K562 (cell line): ENCODE measurements at regions not wholly inside any gene's neighbourhood (a gene's known extent, or its start where the extent isn't known, plus 50 kb on each side); places are given as distances from the start of the nearest gene placed in this dataset.

ENCODE experiments used
- ATAC-seq: fragments of 200-7000 bp; cut with Tn5 transposase; 3 replicates; pipeline ENCODE4 v1.9.1; 2020; ENCODE audit warnings: moderate library complexity
- BruUV-seq: library from RNA; stranded (reverse); fragments of 400-500 nt; replicated peaks from 2 replicates; lab custom pipeline; 2021; lab: Mats Ljungman, UMichigan
- CTCF ChIA-PET: fragments of 300-600 bp; formaldehyde crosslinking; extraction: SDS; loops from one replicate; lab custom pipeline; 2021; ENCODE audit warnings: low intra/inter-chr PET ratio; lab: Yijun Ruan, JAX
- POLR2A ChIA-PET: fragments of 300-600, 350-650 bp; sonication (Branson Sonifier 250); formaldehyde crosslinking; extraction: SDS; loops from one replicate; lab custom pipeline; 2021; ENCODE audit warnings: antibody characterized with exemption, inconsistent platforms; lab: Yijun Ruan, JAX
- DNase-seq, 4 experiments: peaks; one replicate each; pipeline versions ENCODE4 v3.0.0 to v3.0.0-alpha.2; 2011 to 2018; ENCODE audit warnings: low spot score in 3 of 4, mixed read lengths in 3 of 4; ENCODE audit errors: extremely low read depth in 1 of 4
- FAIRE-seq: peaks from 2 replicates; lab custom pipeline; 2011; peaks lifted over from hg19 to GRCh38; lab: Jason Lieb, UNC
- H2AFZ ChIP-seq: 2 replicates; pipeline ENCODE4 v1.6.0; 2011; ENCODE audit warnings: low read depth, low read length, control low read depth, inconsistent platforms
- H3K27ac ChIP-seq: fragments of 200-600 bp; 3 replicates; pipeline ENCODE4 v1.8.0; 2011; ENCODE audit warnings: low read depth, mild to moderate bottlenecking, control low read depth, inconsistent platforms, low read length, moderate library complexity, mixed read lengths; ENCODE audit errors: extremely low read depth
- H3K27me3 ChIP-seq, 2 experiments: fragments of 300-600 bp in 1 of 2; 2 replicates in 1 of 2; 3 replicates in 1 of 2; pipeline versions ENCODE4 v1.6.0 to v1.8.0; 2011; ENCODE audit warnings: inconsistent platforms in 2 of 2, low read length in 2 of 2, mild to moderate bottlenecking in 1 of 2, mixed read lengths in 1 of 2, moderate library complexity in 1 of 2; ENCODE audit not compliant: control insufficient read depth in 2 of 2, insufficient read depth in 2 of 2
- H3K36me3 ChIP-seq: fragments of 300-600 bp; 3 replicates; pipeline ENCODE4 v1.8.0; 2011; ENCODE audit warnings: mild to moderate bottlenecking, low read length, inconsistent platforms; ENCODE audit not compliant: control insufficient read depth, insufficient read depth
- H3K4me1 ChIP-seq, 2 experiments: fragments of 200-600 bp in 1 of 2; replicated peaks in 1 of 2; 2 replicates in 1 of 2; 3 replicates in 1 of 2; pipeline versions ENCODE4 v1.5.1 to v1.8.0; 2011; ENCODE audit warnings: inconsistent platforms in 2 of 2, low read length in 2 of 2, mild to moderate bottlenecking in 1 of 2, mixed read lengths in 1 of 2, moderate library complexity in 1 of 2; ENCODE audit not compliant: control insufficient read depth in 2 of 2, insufficient read depth in 2 of 2
- H3K4me2 ChIP-seq: 2 replicates; pipeline ENCODE4 v1.6.1; 2011; ENCODE audit warnings: low read length, control low read depth, inconsistent platforms, mixed read lengths; ENCODE audit not compliant: insufficient read depth
- H3K4me3 ChIP-seq: fragments of 200-600 bp; sonication (generic), shearing (Covaris generic); 2 replicates; pipeline ENCODE4 v1.5.1; 2016; ENCODE audit warnings: control low read depth, inconsistent platforms
- H3K79me2 ChIP-seq: fragments of 200-600 bp; 3 replicates; pipeline ENCODE4 v1.8.0; 2011; ENCODE audit warnings: low read length, inconsistent platforms; ENCODE audit not compliant: control insufficient read depth, insufficient read depth
- H3K9ac ChIP-seq, 2 experiments: 2 replicates each; pipeline versions ENCODE4 v1.6.0 to v1.6.1; 2011; ENCODE audit warnings: low read depth in 2 of 2, low read length in 2 of 2, control low read depth in 1 of 2, inconsistent platforms in 1 of 2, mild to moderate bottlenecking in 1 of 2, mixed read lengths in 1 of 2; ENCODE audit not compliant: insufficient read depth in 1 of 2
- H3K9me1 ChIP-seq: one replicate; pipeline ENCODE4 v1.6.0; 2011; ENCODE audit warnings: inconsistent platforms, mild to moderate bottlenecking, low read length, moderate library complexity; ENCODE audit not compliant: control insufficient read depth, insufficient read depth
- H3K9me3 ChIP-seq: replicated peaks from 2 replicates; pipeline ENCODE4 v1.5.1; 2011; ENCODE audit warnings: low read depth, low read length, inconsistent platforms; ENCODE audit not compliant: control insufficient read depth, insufficient read depth
- H4K20me1 ChIP-seq: replicated peaks from 2 replicates; pipeline ENCODE4 v1.6.1; 2011; ENCODE audit warnings: low read length, inconsistent platforms, mixed read lengths; ENCODE audit not compliant: control insufficient read depth, insufficient read depth
- BCLAF1 ChIP-seq, 2 experiments: fragments of 450-650 bp in 1 of 2; IDR thresholded peaks; 2 replicates each; pipeline ENCODE4 v1.6.1; 2011 to 2017; ENCODE audit warnings: low read depth in 2 of 2, antibody characterized with exemption in 1 of 2, borderline replicate concordance in 1 of 2, low read length in 1 of 2, mild to moderate bottlenecking in 1 of 2, mixed read lengths in 1 of 2; ENCODE audit not compliant: control insufficient read depth in 1 of 2
- CTBP1 ChIP-seq: fragments of 450-650 bp; IDR thresholded peaks from 2 replicates; pipeline ENCODE4 v1.6.1; 2016; ENCODE audit warnings: borderline replicate concordance
- EP400 ChIP-seq: fragments of 450-650 bp; IDR thresholded peaks from 2 replicates; pipeline ENCODE4 v1.6.1; 2017; ENCODE audit warnings: antibody characterized with exemption, mild to moderate bottlenecking, moderate library complexity
- HDAC1 ChIP-seq, 2 experiments: fragments of 450-650 bp; IDR thresholded peaks; 2 replicates each; pipeline ENCODE4 v1.6.1; 2016 to 2017; ENCODE audit warnings: inconsistent platforms in 1 of 2, mild to moderate bottlenecking in 1 of 2, moderate library complexity in 1 of 2
- MTA2 ChIP-seq: fragments of 450-650 bp; IDR thresholded peaks from 2 replicates; pipeline ENCODE4 v1.6.1; 2016; ENCODE audit warnings: low read depth
- POLR2A ChIP-seq: fragments of 450-650 bp; conservative IDR thresholded peaks from 2 replicates; pipeline ENCODE4 v1.6.1; 2016
- PTTG1 ChIP-seq: fragments of 450-650 bp; IDR thresholded peaks from 2 replicates; pipeline ENCODE4 v1.6.1; 2016; ENCODE audit warnings: low read depth, mild to moderate bottlenecking, missing genetic modification characterization, missing compliant biosample characterization
- REST ChIP-seq, 2 experiments: fragments of 450-650 bp; formaldehyde crosslinking in 1 of 2; IDR thresholded peaks; 2 replicates each; pipeline versions ENCODE4 v1.4.0 to v1.6.1; 2014 to 2020; ENCODE audit warnings: mild to moderate bottlenecking in 2 of 2, borderline replicate concordance in 1 of 2, low read depth in 1 of 2
- SIRT6 ChIP-seq: IDR thresholded peaks from one replicate; pipeline ENCODE4 v1.6.1; 2012; ENCODE audit warnings: low read depth, mild to moderate bottlenecking, control low read depth, inconsistent platforms, low read length, moderate library complexity
- SNIP1 ChIP-seq: fragments of 450-650 bp; IDR thresholded peaks from 2 replicates; pipeline ENCODE4 v1.7.1; 2017; ENCODE audit warnings: low read depth, mild to moderate bottlenecking
- SRSF3 ChIP-seq: fragments of 200-400 bp; formaldehyde crosslinking; IDR thresholded peaks from 2 replicates; pipeline ENCODE4 v1.6.1; 2016; ENCODE audit warnings: mild to moderate bottlenecking, low read length, moderate library complexity; ENCODE audit not compliant: insufficient read depth
- YBX1 ChIP-seq: fragments of 450-650 bp; IDR thresholded peaks from 2 replicates; pipeline ENCODE4 v1.7.1; 2016; ENCODE audit warnings: mild to moderate bottlenecking
- ZNF780A ChIP-seq: fragments of 250-450 bp; sonication (Bioruptor Pico); IDR thresholded peaks from 2 replicates; pipeline ENCODE4 v1.5.0; 2021; ENCODE audit warnings: mild to moderate bottlenecking
- WGBS: fragments of 100-300 bp; shearing (Covaris generic); methylation state at CpG from one replicate; pipeline ENCODE4 v1.1.6; 2016; ENCODE audit warnings: low coverage, mixed read lengths; ENCODE audit not compliant: insufficient coverage; ENCODE audit errors: missing lambda C conversion rate; 5-methylcytosine and 5-hydroxymethylcytosine counted together
- in situ Hi-C: fragments of 300-500 bp; cut with MboI; formaldehyde crosslinking; loops from 4 replicates; pipeline ENCODE4 v1.15.0; 2018; ENCODE audit warnings: inconsistent platforms, mixed read lengths
- intact Hi-C: fragments of 100-400 bp; cut with micrococcal nuclease; formaldehyde crosslinking; loops from 2 replicates; pipeline ENCODE4 v1.14.2; 2022

GRCh38 chr6:144778056-144778455 lies 492.9 kb downstream of the UTRN start:
- H3K4me1 ChIP-seq: no peaks in the 10 kb centered on the region
- no peak overlapping the region for H3K4me3 ChIP-seq
- ATAC-seq (no peak), DNase-seq (no peak), FAIRE-seq (no peak)
- H4K20me1 ChIP-seq: no peaks in the 10 kb centered on the region
- H3K79me2 ChIP-seq: no peaks in the 10 kb centered on the region
- in situ Hi-C loops: no loop called here
- H3K9me1 ChIP-seq: no peaks in the 10 kb centered on the region
- no peak overlapping the region for H2AFZ ChIP-seq
- CTCF ChIA-PET: no interaction called here
- H3K36me3 ChIP-seq: no peaks in the 10 kb centered on the region
- H3K4me2 ChIP-seq: no peak overlapping the region
- H3K27ac ChIP-seq: no peak overlapping the region
- 8% methylated on average over 2 of the region's 2 CpGs for WGBS
- BruUV-seq: no TSS peak
- no peaks in the 10 kb centered on the region for H3K27me3 ChIP-seq
- POLR2A ChIA-PET: no interaction called here
- no peaks in the 10 kb centered on the region for H3K9me3 ChIP-seq
- H3K9ac ChIP-seq: no peak overlapping the region
- intact Hi-C loops: no loop called here
- TF ChIP-seq HDAC1 (IDR thresholded peaks at IDR 0.05) (no peak), BCLAF1 (IDR thresholded peaks at IDR 0.05; ENCODE audit: borderline replicate concordance in 1 of 2, control insufficient read depth in 1 of 2, low read depth in 2 of 2, low read length in 1 of 2) (no peak), POLR2A (no peak), PTTG1 (tag) (no peak), YBX1 (no peak), CTBP1 (no peak), SRSF3 (no peak), SNIP1 (no peak), MTA2 (no peak), EP400 (no peak), REST (IDR thresholded peaks at IDR 0.05; ENCODE audit: borderline replicate concordance) (no peak), REST (CRISPR knock-in tag; IDR thresholded peaks at IDR 0.05; ENCODE audit: low read depth) (no peak), ZNF780A (CRISPR knock-in tag) (no peak), SIRT6 (no peak)
